BLaER1 (cell line): ENCODE measurements at regions not wholly inside any gene's neighbourhood (a gene's known extent, or its start where the extent isn't known, plus 50 kb on each side); places are given as distances from the start of the nearest gene placed in this dataset.

Source experiments
- H3K27ac ChIP-seq: shearing (Covaris generic); formaldehyde crosslinking; 2 replicates; pipeline ENCODE4 v1.8.1; 2022
- H3K27me3 ChIP-seq: shearing (Covaris generic); formaldehyde crosslinking; 2 replicates; pipeline ENCODE4 v1.8.1; 2022
- H3K36me3 ChIP-seq: shearing (Covaris generic); formaldehyde crosslinking; 2 replicates; pipeline ENCODE4 v1.8.1; 2022
- H3K4me1 ChIP-seq: shearing (Covaris generic); formaldehyde crosslinking; 2 replicates; pipeline ENCODE4 v1.8.1; 2022
- H3K4me2 ChIP-seq: shearing (Covaris generic); formaldehyde crosslinking; 2 replicates; pipeline ENCODE4 v1.8.1; 2022
- H3K4me3 ChIP-seq: shearing (Covaris generic); formaldehyde crosslinking; 2 replicates; pipeline ENCODE4 v1.8.1; 2022
- H3K9ac ChIP-seq: shearing (Covaris generic); formaldehyde crosslinking; 2 replicates; pipeline ENCODE4 v1.8.1; 2022
- H3K9me3 ChIP-seq: shearing (Covaris generic); formaldehyde crosslinking; 2 replicates; pipeline ENCODE4 v1.8.1; 2022
- H4K20me1 ChIP-seq: shearing (Covaris generic); formaldehyde crosslinking; 2 replicates; pipeline ENCODE4 v1.8.1; 2022
- Cebpa-rat ChIP-seq: shearing (Covaris generic); IDR thresholded peaks from 2 replicates; pipeline ENCODE4 v1.8.1; 2022

- Histone ChIP-seq H3K9ac (no peak overlapping the region), H3K4me2 (no peak overlapping the region), H3K36me3 (no peaks in the 10 kb centered on the region), H3K4me3 (no peak overlapping the region), H3K27me3 (no peaks in the 10 kb centered on the region), H3K27ac (no peak overlapping the region), H3K9me3 (no peaks in the 10 kb centered on the region), H3K4me1 (no peaks in the 10 kb centered on the region), H4K20me1 (no peaks in the 10 kb centered on the region)
- no peak for TF ChIP-seq Cebpa-rat
Measured at GRCh38 chr2:198483051-198483450, 678.7 kb downstream of the PLCL1 start.

GRCh38 chr2:198479065-198479464 is 674.7 kb downstream of the PLCL1 start:
- H3K36me3 ChIP-seq = no peaks in the 10 kb centered on the region
- no peaks in the 10 kb centered on the region for H3K27me3 ChIP-seq
- H3K4me1 ChIP-seq = no peaks in the 10 kb centered on the region
- H3K4me2 ChIP-seq = no peak overlapping the region
- no peaks in the 10 kb centered on the region for H3K9me3 ChIP-seq
- no peak overlapping the region for H3K4me3 ChIP-seq
- no peak for TF ChIP-seq Cebpa-rat
- no peaks in the 10 kb centered on the region for H4K20me1 ChIP-seq
- H3K27ac ChIP-seq = no peak overlapping the region
- no peak overlapping the region for H3K9ac ChIP-seq

- H3K9me3 ChIP-seq = no peaks in the 10 kb centered on the region
- H3K27me3 ChIP-seq = no peaks in the 10 kb centered on the region
- H3K27ac ChIP-seq = no peak overlapping the region
- no peaks in the 10 kb centered on the region for H3K36me3 ChIP-seq
- no peaks in the 10 kb centered on the region for H4K20me1 ChIP-seq
- no peaks in the 10 kb centered on the region for H3K4me1 ChIP-seq
- no peak for TF ChIP-seq Cebpa-rat
- H3K4me2 ChIP-seq = no peak overlapping the region
- no peak overlapping the region for H3K9ac ChIP-seq
- H3K4me3 ChIP-seq = no peak overlapping the region
Measured at GRCh38 chr2:198478361-198478760, 674.0 kb downstream of the PLCL1 start.

- no peak for TF ChIP-seq Cebpa-rat
- Histone ChIP-seq H3K27me3 (no peaks in the 10 kb centered on the region), H3K9ac (no peak overlapping the region), H3K36me3 (no peaks in the 10 kb centered on the region), H3K27ac (no peak overlapping the region), H3K9me3 (no peaks in the 10 kb centered on the region), H3K4me3 (no peak overlapping the region), H4K20me1 (no peaks in the 10 kb centered on the region), H3K4me2 (no peak overlapping the region), H3K4me1 (no peaks in the 10 kb centered on the region)
Measured at GRCh38 chr2:198476007-198476406, 671.6 kb downstream of the PLCL1 start.

GRCh38 chr2:198471291-198471690 is 666.9 kb downstream of the PLCL1 start:
- H3K36me3 ChIP-seq = no peaks in the 10 kb centered on the region
- TF ChIP-seq Cebpa-rat = no peak
- H3K9ac ChIP-seq = no peak overlapping the region
- no peak overlapping the region for H3K27ac ChIP-seq
- H3K9me3 ChIP-seq = no peaks in the 10 kb centered on the region
- no peaks in the 10 kb centered on the region for H4K20me1 ChIP-seq
- H3K4me2 ChIP-seq = no peak overlapping the region
- H3K4me1 ChIP-seq = no peaks in the 10 kb centered on the region
- no peak overlapping the region for H3K4me3 ChIP-seq
- H3K27me3 ChIP-seq = no peaks in the 10 kb centered on the region

- Histone ChIP-seq H3K27ac (no peak overlapping the region), H3K27me3 (no peaks in the 10 kb centered on the region), H3K4me3 (no peak overlapping the region), H3K9ac (no peak overlapping the region), H3K4me1 (no peaks in the 10 kb centered on the region), H3K36me3 (no peaks in the 10 kb centered on the region), H4K20me1 (no peaks in the 10 kb centered on the region), H3K4me2 (no peak overlapping the region), H3K9me3 (no peaks in the 10 kb centered on the region)
- TF ChIP-seq Cebpa-rat = no peak
Measured at GRCh38 chr2:198468136-198468535, 663.7 kb downstream of the PLCL1 start.

GRCh38 chr2:198465970-198466369 is 661.6 kb downstream of the PLCL1 start:
- Histone ChIP-seq H3K4me1 (no peaks in the 10 kb centered on the region), H4K20me1 (no peaks in the 10 kb centered on the region), H3K36me3 (no peaks in the 10 kb centered on the region), H3K9me3 (no peaks in the 10 kb centered on the region), H3K27me3 (no peaks in the 10 kb centered on the region), H3K9ac (no peak overlapping the region), H3K4me2 (no peak overlapping the region), H3K4me3 (no peak overlapping the region), H3K27ac (no peak overlapping the region)
- no peak for TF ChIP-seq Cebpa-rat

GRCh38 chr2:198456418-198456817 is 652.0 kb downstream of the PLCL1 start:
- H3K36me3 ChIP-seq = no peaks in the 10 kb centered on the region
- H3K4me3 ChIP-seq = no peak overlapping the region
- no peak for TF ChIP-seq Cebpa-rat
- no peak overlapping the region for H3K27ac ChIP-seq
- H4K20me1 ChIP-seq = no peaks in the 10 kb centered on the region
- no peak overlapping the region for H3K4me2 ChIP-seq
- no peak overlapping the region for H3K9ac ChIP-seq
- no peaks in the 10 kb centered on the region for H3K4me1 ChIP-seq
- no peaks in the 10 kb centered on the region for H3K9me3 ChIP-seq
- H3K27me3 ChIP-seq = no peaks in the 10 kb centered on the region

- H3K9ac ChIP-seq = no peak overlapping the region
- H3K4me1 ChIP-seq = no peaks in the 10 kb centered on the region
- no peak for TF ChIP-seq Cebpa-rat
- no peaks in the 10 kb centered on the region for H3K36me3 ChIP-seq
- H3K27me3 ChIP-seq = no peaks in the 10 kb centered on the region
- H3K4me3 ChIP-seq = no peak overlapping the region
- no peaks in the 10 kb centered on the region for H4K20me1 ChIP-seq
- no peak overlapping the region for H3K27ac ChIP-seq
- no peak overlapping the region for H3K4me2 ChIP-seq
- H3K9me3 ChIP-seq = no peaks in the 10 kb centered on the region
Measured at GRCh38 chr2:198453866-198454265, 649.5 kb downstream of the PLCL1 start.

GRCh38 chr2:198452327-198452726 is 647.9 kb downstream of the PLCL1 start:
- no peaks in the 10 kb centered on the region for H3K27me3 ChIP-seq
- TF ChIP-seq Cebpa-rat = no peak
- H3K4me3 ChIP-seq = no peak overlapping the region
- no peak overlapping the region for H3K9ac ChIP-seq
- no peaks in the 10 kb centered on the region for H4K20me1 ChIP-seq
- no peak overlapping the region for H3K4me2 ChIP-seq
- no peaks in the 10 kb centered on the region for H3K4me1 ChIP-seq
- no peak overlapping the region for H3K27ac ChIP-seq
- no peaks in the 10 kb centered on the region for H3K9me3 ChIP-seq
- no peaks in the 10 kb centered on the region for H3K36me3 ChIP-seq

- no peak for TF ChIP-seq Cebpa-rat
- H3K9me3 ChIP-seq = no peaks in the 10 kb centered on the region
- H3K27ac ChIP-seq = no peak overlapping the region
- H3K4me3 ChIP-seq = no peak overlapping the region
- H3K9ac ChIP-seq = no peak overlapping the region
- H4K20me1 ChIP-seq = no peaks in the 10 kb centered on the region
- H3K4me1 ChIP-seq = no peaks in the 10 kb centered on the region
- no peak overlapping the region for H3K4me2 ChIP-seq
- H3K36me3 ChIP-seq = no peaks in the 10 kb centered on the region
- H3K27me3 ChIP-seq = no peaks in the 10 kb centered on the region
Measured at GRCh38 chr2:198448789-198449188, 644.4 kb downstream of the PLCL1 start.
